ENCODE measurements at regions not wholly inside any gene's neighbourhood (a gene's known extent, or its start where the extent isn't known, plus 50 kb on each side); places are given as distances from the start of the nearest gene placed in this dataset.

- no peak for TF ChIP-seq CTCF (IDR thresholded peaks at IDR 0.05)
- no peak for TF ChIP-seq EZH2 (IDR thresholded peaks at IDR 0.05; ENCODE audit: borderline replicate concordance, insufficient read depth, low read depth, low read length, poor library complexity, severe bottlenecking)
Observed at GRCh38 chr1:213761845-213762407, 225.8 kb upstream of the PROX1 start.

Measured in B cell (primary cell).